ENCODE measurements at regions not wholly inside any gene's neighbourhood (a gene's known extent, or its start where the extent isn't known, plus 50 kb on each side); places are given as distances from the start of the nearest gene placed in this dataset.

DNA sequence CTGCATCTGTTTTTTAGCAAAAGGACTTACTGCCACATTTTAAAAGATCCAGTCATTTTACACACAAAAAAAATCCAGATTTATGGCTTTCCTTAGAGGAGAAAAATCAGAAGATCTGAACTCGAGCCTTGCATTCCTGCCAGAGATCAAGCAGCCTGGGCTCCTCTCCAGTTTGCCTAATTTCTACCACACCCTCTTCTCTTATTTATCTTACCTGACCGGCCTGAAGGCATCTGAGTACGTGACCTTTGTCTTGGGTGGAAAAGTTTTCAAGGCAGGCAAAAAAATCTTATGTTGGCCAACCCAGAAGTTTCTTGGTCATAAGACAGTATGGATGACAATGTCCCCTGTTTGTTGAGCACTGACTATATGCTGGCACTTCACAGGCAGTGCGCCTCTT is 60.3 kb downstream of the CHRD start:
- H3K79me2 ChIP-seq (ENCODE audit: insufficient read depth, low read length), result no peaks in the 10 kb centered on the region
- H4K91ac ChIP-seq (ENCODE audit: insufficient read length, low read depth, low read length), result no peak overlapping the region
- H3K4me3 Mint-ChIP-seq, result no peak overlapping the region
- no CpG with 5 or more reads among the region's 4 CpGs for WGBS (ENCODE audit: extremely low coverage, insufficient read length, low lambda C conversion rate)
- H2BK12ac ChIP-seq (ENCODE audit: insufficient read length, low read depth, low read length), result no peak overlapping the region
- H3K4me2 ChIP-seq (ENCODE audit: insufficient read depth, insufficient read length, low read length), result no peak overlapping the region
- no peak overlapping the region for H3K14ac ChIP-seq (ENCODE audit: insufficient read depth, low read length)
- H2BK20ac ChIP-seq (ENCODE audit: low read depth, low read length, poor library complexity, severe bottlenecking), result no peak overlapping the region
- peaks cover 0 to 6% of the 10 kb centered on the region in 2 experiments; a peak in 2 of 5 replicates for H3K9me3 Mint-ChIP-seq
- no peak overlapping the region for H3K9ac ChIP-seq (ENCODE audit: extremely low read depth, insufficient read length, low read length)
- H3K27ac ChIP-seq (ENCODE audit: insufficient read length, low read depth, low read length), result no peak overlapping the region
- H4K5ac ChIP-seq (ENCODE audit: insufficient read length, low read depth, low read length), result no peak overlapping the region
- no peaks in the 10 kb centered on the region for H3K23me2 ChIP-seq (ENCODE audit: insufficient read length, low read depth, low read length, poor library complexity, severe bottlenecking)
- no peak overlapping the region for H2BK5ac ChIP-seq (ENCODE audit: insufficient read length, low read length)
- H3K27me3 Mint-ChIP-seq (ENCODE audit: low read depth), result no peaks in the 10 kb centered on the region; the same call in none of the 2 replicates
- H4K20me1 ChIP-seq (ENCODE audit: control insufficient read depth, insufficient read depth, insufficient read length), result no peaks in the 10 kb centered on the region
- H3K56ac ChIP-seq (ENCODE audit: insufficient read length, low read depth, low read length), result no peak overlapping the region
- no peaks in the 10 kb centered on the region for H3K9me3 ChIP-seq (ENCODE audit: control insufficient read depth, low read depth, low read length)
- H2BK120ac ChIP-seq (ENCODE audit: low read depth, low read length, poor library complexity, severe bottlenecking), result no peak overlapping the region
- no peaks in the 10 kb centered on the region for H3K27me3 ChIP-seq (ENCODE audit: insufficient read depth, low read length)
- no peaks in the 10 kb centered on the region for H3K4me1 Mint-ChIP-seq
- no peak for DNase-seq
- H3K4ac ChIP-seq (ENCODE audit: low read depth, low read length), result no peak overlapping the region
- H3K36me3 Mint-ChIP-seq (ENCODE audit: insufficient read depth in 1 of 3, low read depth in 3 of 3), result no peaks in the 10 kb centered on the region
- TF ChIP-seq, protein P1, sequence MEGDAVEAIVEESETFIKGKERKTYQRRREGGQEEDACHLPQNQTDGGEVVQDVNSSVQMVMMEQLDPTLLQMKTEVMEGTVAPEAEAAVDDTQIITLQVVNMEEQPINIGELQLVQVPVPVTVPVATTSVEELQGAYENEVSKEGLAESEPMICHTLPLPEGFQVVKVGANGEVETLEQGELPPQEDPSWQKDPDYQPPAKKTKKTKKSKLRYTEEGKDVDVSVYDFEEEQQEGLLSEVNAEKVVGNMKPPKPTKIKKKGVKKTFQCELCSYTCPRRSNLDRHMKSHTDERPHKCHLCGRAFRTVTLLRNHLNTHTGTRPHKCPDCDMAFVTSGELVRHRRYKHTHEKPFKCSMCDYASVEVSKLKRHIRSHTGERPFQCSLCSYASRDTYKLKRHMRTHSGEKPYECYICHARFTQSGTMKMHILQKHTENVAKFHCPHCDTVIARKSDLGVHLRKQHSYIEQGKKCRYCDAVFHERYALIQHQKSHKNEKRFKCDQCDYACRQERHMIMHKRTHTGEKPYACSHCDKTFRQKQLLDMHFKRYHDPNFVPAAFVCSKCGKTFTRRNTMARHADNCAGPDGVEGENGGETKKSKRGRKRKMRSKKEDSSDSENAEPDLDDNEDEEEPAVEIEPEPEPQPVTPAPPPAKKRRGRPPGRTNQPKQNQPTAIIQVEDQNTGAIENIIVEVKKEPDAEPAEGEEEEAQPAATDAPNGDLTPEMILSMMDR (conservative IDR thresholded peaks at IDR 0.05), result no peak
- no peak overlapping the region for H2AFZ ChIP-seq (ENCODE audit: low read length)
- H3K18ac ChIP-seq (ENCODE audit: insufficient read length, low read depth, low read length), result no peak overlapping the region
- H2AK5ac ChIP-seq (ENCODE audit: insufficient read length, low read length), result no peak overlapping the region
- no peaks in the 10 kb centered on the region; the same call in 1 of the 2 replicates for H3K4me1 ChIP-seq (ENCODE audit: insufficient read depth, low read length)
- no peaks in the 10 kb centered on the region for H3K79me1 ChIP-seq (ENCODE audit: insufficient read depth, low read depth, low read length, poor library complexity, severe bottlenecking)
- no peak overlapping the region for H3K23ac ChIP-seq (ENCODE audit: insufficient read length, low read depth, low read length)
- H4K8ac ChIP-seq (replicated peaks; ENCODE audit: insufficient read length, low read depth, low read length), result no peak overlapping the region
- no peak overlapping the region; a peak in 1 of 7 replicates for H3K27ac Mint-ChIP-seq
- no peak overlapping the region for H3T11ph ChIP-seq (ENCODE audit: low read length)
- H2BK15ac ChIP-seq (ENCODE audit: low read depth, low read length), result no peak overlapping the region
